Esophagus muscularis mucosa (tissue), 3 donors: ENCODE measurements at regions not wholly inside any gene's neighbourhood (a gene's known extent, or its start where the extent isn't known, plus 50 kb on each side); places are given as distances from the start of the nearest gene placed in this dataset.

Experiments
- POLR2A ChIP-seq: fragments of 450-650 bp; IDR thresholded peaks from one replicate; pipeline ENCODE4 v1.6.1; 2017; ENCODE audit warnings: antibody characterized with exemption, moderate library complexity, mild to moderate bottlenecking, low read depth
- POLR2AphosphoS5 ChIP-seq, 2 donors: sonication (generic); formaldehyde crosslinking; IDR thresholded peaks; one replicate each; pipeline ENCODE4 v1.6.1; 2017; ENCODE audit warnings: antibody characterized with exemption in 2 of 2
- TF ChIP-seq, protein P1 (sequence below), 3 experiments: fragments of 200-600 bp in 2 of 3; fragments of 450-650 bp in 1 of 3; sonication (generic) in 2 of 3; IDR thresholded peaks; one replicate each; pipeline ENCODE4 v1.5.1; 2017 to 2019; ENCODE audit warnings: antibody characterized with exemption in 3 of 3, mild to moderate bottlenecking in 2 of 3, moderate library complexity in 1 of 3

DNA sequence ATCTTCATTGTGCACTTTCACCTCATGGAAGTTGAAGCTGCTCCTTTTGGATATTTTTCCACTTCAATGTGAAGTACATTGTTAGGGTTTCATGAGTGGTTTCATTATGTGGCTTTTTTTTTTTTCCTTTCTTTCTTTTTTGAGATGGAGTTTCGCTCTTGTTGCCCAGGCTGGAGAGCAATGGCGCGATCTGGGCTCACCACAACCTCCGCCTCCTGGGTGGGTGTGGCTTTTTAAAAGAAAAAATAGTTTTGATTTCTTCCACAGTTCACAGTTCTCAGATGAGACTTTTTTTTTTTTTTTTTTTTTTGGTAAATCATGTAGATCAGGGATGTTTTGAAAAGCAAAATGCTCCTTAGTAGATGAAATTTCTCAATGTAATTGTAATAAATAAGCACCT, 652.3 kb upstream of the ANKRD30A start:
- TF ChIP-seq, protein P1, sequence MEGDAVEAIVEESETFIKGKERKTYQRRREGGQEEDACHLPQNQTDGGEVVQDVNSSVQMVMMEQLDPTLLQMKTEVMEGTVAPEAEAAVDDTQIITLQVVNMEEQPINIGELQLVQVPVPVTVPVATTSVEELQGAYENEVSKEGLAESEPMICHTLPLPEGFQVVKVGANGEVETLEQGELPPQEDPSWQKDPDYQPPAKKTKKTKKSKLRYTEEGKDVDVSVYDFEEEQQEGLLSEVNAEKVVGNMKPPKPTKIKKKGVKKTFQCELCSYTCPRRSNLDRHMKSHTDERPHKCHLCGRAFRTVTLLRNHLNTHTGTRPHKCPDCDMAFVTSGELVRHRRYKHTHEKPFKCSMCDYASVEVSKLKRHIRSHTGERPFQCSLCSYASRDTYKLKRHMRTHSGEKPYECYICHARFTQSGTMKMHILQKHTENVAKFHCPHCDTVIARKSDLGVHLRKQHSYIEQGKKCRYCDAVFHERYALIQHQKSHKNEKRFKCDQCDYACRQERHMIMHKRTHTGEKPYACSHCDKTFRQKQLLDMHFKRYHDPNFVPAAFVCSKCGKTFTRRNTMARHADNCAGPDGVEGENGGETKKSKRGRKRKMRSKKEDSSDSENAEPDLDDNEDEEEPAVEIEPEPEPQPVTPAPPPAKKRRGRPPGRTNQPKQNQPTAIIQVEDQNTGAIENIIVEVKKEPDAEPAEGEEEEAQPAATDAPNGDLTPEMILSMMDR (IDR thresholded peaks at IDR 0.05) = no peak
- no peak for TF ChIP-seq POLR2AphosphoS5 (IDR thresholded peaks at IDR 0.05)
- no peak for TF ChIP-seq POLR2A
